ENCODE measurements at regions not wholly inside any gene's neighbourhood (a gene's known extent, or its start where the extent isn't known, plus 50 kb on each side); places are given as distances from the start of the nearest gene placed in this dataset.

DNA sequence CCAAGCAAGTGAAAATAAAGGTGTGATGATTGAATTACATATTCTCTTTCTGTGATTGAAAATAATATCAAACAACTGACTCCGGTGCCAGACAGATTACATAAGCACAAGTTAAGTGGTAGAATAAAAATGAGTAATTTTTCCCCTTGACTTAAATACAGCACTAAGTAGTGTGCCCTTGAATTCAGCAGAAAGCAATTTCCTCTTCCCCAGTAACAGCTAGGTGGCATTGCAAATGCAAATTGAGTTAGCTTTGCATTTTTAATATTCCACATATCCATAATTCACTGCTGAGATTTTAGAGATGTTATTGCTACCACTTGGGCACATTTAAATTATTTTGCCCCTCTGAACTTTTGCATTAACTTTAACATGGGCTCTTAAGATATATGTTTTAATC is 89.8 kb upstream of the NPVF start:
- intact Hi-C loops (cut with DNase I; ENCODE audit: low total_unique reads) (no loop called here), in situ Hi-C loops (cut with MboI; ENCODE audit: low sequenced_read_pairs in 4 of 4) (no loop called here)
- no peaks in the 10 kb centered on the region for H3K4me1 ChIP-seq
- H3K27ac ChIP-seq = no peak overlapping the region
- DNase-seq = no peak
- H3K9me3 ChIP-seq = no peaks in the 10 kb centered on the region
- H3K36me3 ChIP-seq = no peaks in the 10 kb centered on the region
- no peak overlapping the region for H3K4me3 ChIP-seq
- ATAC-seq = no peak
- TF ChIP-seq POLR2A (IDR thresholded peaks at IDR 0.05) = no peak
- TF ChIP-seq, protein P1, sequence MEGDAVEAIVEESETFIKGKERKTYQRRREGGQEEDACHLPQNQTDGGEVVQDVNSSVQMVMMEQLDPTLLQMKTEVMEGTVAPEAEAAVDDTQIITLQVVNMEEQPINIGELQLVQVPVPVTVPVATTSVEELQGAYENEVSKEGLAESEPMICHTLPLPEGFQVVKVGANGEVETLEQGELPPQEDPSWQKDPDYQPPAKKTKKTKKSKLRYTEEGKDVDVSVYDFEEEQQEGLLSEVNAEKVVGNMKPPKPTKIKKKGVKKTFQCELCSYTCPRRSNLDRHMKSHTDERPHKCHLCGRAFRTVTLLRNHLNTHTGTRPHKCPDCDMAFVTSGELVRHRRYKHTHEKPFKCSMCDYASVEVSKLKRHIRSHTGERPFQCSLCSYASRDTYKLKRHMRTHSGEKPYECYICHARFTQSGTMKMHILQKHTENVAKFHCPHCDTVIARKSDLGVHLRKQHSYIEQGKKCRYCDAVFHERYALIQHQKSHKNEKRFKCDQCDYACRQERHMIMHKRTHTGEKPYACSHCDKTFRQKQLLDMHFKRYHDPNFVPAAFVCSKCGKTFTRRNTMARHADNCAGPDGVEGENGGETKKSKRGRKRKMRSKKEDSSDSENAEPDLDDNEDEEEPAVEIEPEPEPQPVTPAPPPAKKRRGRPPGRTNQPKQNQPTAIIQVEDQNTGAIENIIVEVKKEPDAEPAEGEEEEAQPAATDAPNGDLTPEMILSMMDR (IDR thresholded peaks at IDR 0.05 in 4 of 5, conservative IDR thresholded peaks at IDR 0.05 in 1 of 5) = no peak
- no peaks in the 10 kb centered on the region for H3K27me3 ChIP-seq

DNA sequence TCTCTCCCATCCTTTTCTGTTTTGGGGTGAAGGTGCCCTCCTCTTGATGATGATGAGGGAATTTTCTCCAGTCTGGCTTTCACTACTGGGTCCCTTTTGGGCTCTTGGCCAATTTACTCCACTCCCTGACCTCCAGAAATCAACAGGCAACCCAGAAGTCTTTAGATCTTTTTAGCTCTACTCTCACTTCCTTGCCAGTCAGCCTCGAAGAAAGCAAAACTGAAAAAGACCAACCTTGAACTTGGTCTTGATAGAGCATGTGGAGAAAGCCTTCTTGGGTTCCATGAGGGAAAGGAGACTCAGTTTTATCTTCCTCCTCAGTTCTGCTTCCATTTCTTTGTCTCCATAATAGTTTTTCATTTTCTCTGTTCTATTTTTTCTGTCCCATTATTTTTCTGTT is 91.4 kb upstream of the NPVF start:
- DNase-seq = no peak
- Histone ChIP-seq H3K27me3 (no peaks in the 10 kb centered on the region), H3K4me1 (no peaks in the 10 kb centered on the region), H3K36me3 (no peaks in the 10 kb centered on the region), H3K27ac (no peak overlapping the region), H3K9me3 (no peaks in the 10 kb centered on the region), H3K4me3 (no peak overlapping the region)
- in situ Hi-C loops (cut with MboI; ENCODE audit: low sequenced_read_pairs in 4 of 4) (no loop called here), intact Hi-C loops (cut with DNase I; ENCODE audit: low total_unique reads) (no loop called here)
- ATAC-seq = no peak
- no peak for TF ChIP-seq POLR2A (IDR thresholded peaks at IDR 0.05)
- TF ChIP-seq, protein P1 (IDR thresholded peaks at IDR 0.05 in 4 of 5, conservative IDR thresholded peaks at IDR 0.05 in 1 of 5) = no peak

DNA sequence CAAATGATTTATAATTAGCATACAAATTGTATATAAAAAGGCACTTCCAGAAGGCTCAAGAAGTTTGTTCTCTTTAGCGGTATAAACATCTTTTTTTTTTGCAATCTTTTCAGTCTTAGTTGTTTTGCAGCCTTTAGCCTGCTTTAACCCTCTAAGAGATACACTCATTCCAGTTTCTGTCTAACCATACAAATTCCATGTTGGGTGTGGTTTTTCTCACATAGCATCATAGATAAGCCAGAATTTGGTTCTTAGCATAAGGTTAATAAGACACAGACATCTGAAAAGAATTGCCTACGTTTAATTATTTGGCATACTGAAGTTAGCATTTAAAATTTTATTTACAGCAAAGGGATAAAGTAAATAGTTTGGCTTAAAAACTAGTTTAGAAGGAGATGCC is 92.5 kb upstream of the NPVF start:
- in situ Hi-C loops (cut with MboI; ENCODE audit: low sequenced_read_pairs in 4 of 4) = no loop called here
- no peaks in the 10 kb centered on the region for H3K27me3 ChIP-seq
- intact Hi-C loops (cut with DNase I; ENCODE audit: low total_unique reads) = no loop called here
- DNase-seq = no peak
- H3K4me1 ChIP-seq = no peaks in the 10 kb centered on the region
- no peaks in the 10 kb centered on the region for H3K9me3 ChIP-seq
- TF ChIP-seq, protein P1 (IDR thresholded peaks at IDR 0.05 in 4 of 5, conservative IDR thresholded peaks at IDR 0.05 in 1 of 5) = no peak
- no peak for TF ChIP-seq POLR2A (IDR thresholded peaks at IDR 0.05)
- H3K27ac ChIP-seq = no peak overlapping the region
- no peak for ATAC-seq
- no peaks in the 10 kb centered on the region for H3K36me3 ChIP-seq
- no peak overlapping the region for H3K4me3 ChIP-seq

DNA sequence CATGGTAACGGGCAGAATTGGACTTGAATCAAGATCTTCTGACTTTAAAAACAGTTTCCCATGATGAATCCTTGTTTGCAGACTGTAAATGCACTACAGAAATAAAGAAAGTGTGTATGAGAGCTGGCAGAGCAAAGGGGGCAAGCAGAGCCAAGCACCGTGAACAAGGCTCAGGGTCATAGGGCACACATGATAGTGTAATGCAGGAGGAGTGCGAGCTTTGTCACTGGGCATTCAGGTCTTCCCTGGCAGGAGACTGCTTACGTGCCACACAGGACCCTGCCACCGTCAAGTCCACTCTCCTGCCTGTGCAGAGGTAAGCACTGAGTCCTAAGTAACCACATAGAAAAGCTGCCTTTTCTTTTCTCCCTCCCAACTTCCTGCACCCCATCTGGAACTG is 93.1 kb upstream of the NPVF start:
- Histone ChIP-seq H3K4me3 (no peak overlapping the region), H3K36me3 (no peaks in the 10 kb centered on the region), H3K9me3 (no peaks in the 10 kb centered on the region), H3K27ac (no peak overlapping the region), H3K27me3 (no peaks in the 10 kb centered on the region), H3K4me1 (no peaks in the 10 kb centered on the region)
- intact Hi-C loops (cut with DNase I; ENCODE audit: low total_unique reads) (no loop called here), in situ Hi-C loops (cut with MboI; ENCODE audit: low sequenced_read_pairs in 4 of 4) (no loop called here)
- no peak for ATAC-seq
- no peak for DNase-seq
- no peak for TF ChIP-seq POLR2A (IDR thresholded peaks at IDR 0.05)
- TF ChIP-seq, protein P1 (IDR thresholded peaks at IDR 0.05 in 4 of 5, conservative IDR thresholded peaks at IDR 0.05 in 1 of 5) = no peak

DNA sequence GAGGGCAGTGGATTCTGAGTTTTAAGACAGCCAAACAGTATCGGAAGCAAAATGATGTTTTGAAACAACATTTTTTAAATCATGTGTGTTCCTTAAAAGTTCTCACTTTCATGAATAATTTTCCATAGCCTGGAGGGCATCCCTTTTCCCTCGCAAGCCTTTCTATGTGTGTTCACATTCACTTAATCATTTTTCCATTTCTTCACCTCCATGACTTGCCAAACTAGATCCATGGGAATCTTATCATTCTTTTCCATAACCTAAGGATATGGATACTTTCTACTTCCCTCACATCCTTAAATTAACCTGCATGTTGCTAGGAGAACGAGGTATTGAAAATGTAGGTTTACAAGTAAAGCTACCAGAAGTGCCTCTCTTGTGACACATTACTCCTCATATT is 94.2 kb upstream of the NPVF start:
- Histone ChIP-seq H3K4me1 (no peaks in the 10 kb centered on the region), H3K4me3 (no peak overlapping the region), H3K36me3 (no peaks in the 10 kb centered on the region), H3K9me3 (no peaks in the 10 kb centered on the region), H3K27me3 (no peaks in the 10 kb centered on the region), H3K27ac (no peak overlapping the region)
- TF ChIP-seq, protein P1 (IDR thresholded peaks at IDR 0.05 in 4 of 5, conservative IDR thresholded peaks at IDR 0.05 in 1 of 5) = no peak
- TF ChIP-seq POLR2A (IDR thresholded peaks at IDR 0.05) = no peak
- intact Hi-C loops (cut with DNase I; ENCODE audit: low total_unique reads) = no loop called here
- ATAC-seq = no peak
- no peak for DNase-seq
- in situ Hi-C loops (cut with MboI; ENCODE audit: low sequenced_read_pairs in 4 of 4) = no loop called here

All from gastrocnemius medialis (tissue), 4 donors.